Astrocyte (in vitro differentiated cells and primary cell): ENCODE measurements at regions not wholly inside any gene's neighbourhood (a gene's known extent, or its start where the extent isn't known, plus 50 kb on each side); places are given as distances from the start of the nearest gene placed in this dataset.

ENCODE experiments used
- DNase-seq: peaks from one replicate; pipeline ENCODE4 v3.0.0-alpha.2; 2010; ENCODE audit warnings: low read depth
- FAIRE-seq: peaks from 2 replicates; lab custom pipeline; 2011; peaks lifted over from hg19 to GRCh38; lab: Jason Lieb, UNC
- H2AFZ ChIP-seq: 2 replicates; pipeline ENCODE4 v1.6.0; 2012; ENCODE audit warnings: low read depth, low read length, inconsistent platforms
- H3K27ac ChIP-seq: 2 replicates; pipeline ENCODE4 v1.5.1; 2011; ENCODE audit warnings: low read depth, low read length, inconsistent platforms
- H3K27me3 ChIP-seq: 2 replicates; pipeline ENCODE4 v1.6.0; 2011; ENCODE audit warnings: low read length, inconsistent platforms; ENCODE audit not compliant: insufficient read depth
- H3K36me3 ChIP-seq: 2 replicates; pipeline ENCODE4 v1.5.1; 2011; ENCODE audit warnings: low read length, inconsistent platforms; ENCODE audit not compliant: insufficient read depth
- H3K4me1 ChIP-seq: 2 replicates; pipeline ENCODE4 v1.5.1; 2011; ENCODE audit warnings: low read length, inconsistent platforms; ENCODE audit not compliant: insufficient read depth
- H3K4me2 ChIP-seq: 2 replicates; pipeline ENCODE4 v1.6.0; 2012; ENCODE audit warnings: low read length, inconsistent platforms
- H3K4me3 ChIP-seq: 2 replicates; pipeline ENCODE4 v1.5.1; 2011; ENCODE audit warnings: low read depth, mild to moderate bottlenecking, low read length, inconsistent platforms; ENCODE audit not compliant: insufficient read depth
- H3K79me2 ChIP-seq: 2 replicates; pipeline ENCODE4 v1.6.0; 2012; ENCODE audit warnings: mild to moderate bottlenecking, low read length, inconsistent platforms; ENCODE audit not compliant: insufficient read depth
- H3K9ac ChIP-seq: 2 replicates; pipeline ENCODE4 v1.6.0; 2012; ENCODE audit warnings: mild to moderate bottlenecking, low read length, inconsistent platforms
- H3K9me3 ChIP-seq: 2 replicates; pipeline ENCODE4 v1.5.1; 2012; ENCODE audit warnings: low read depth, mild to moderate bottlenecking, low read length, inconsistent platforms; ENCODE audit not compliant: insufficient read depth
- H4K20me1 ChIP-seq: 2 replicates; pipeline ENCODE4 v1.6.0; 2012; ENCODE audit warnings: low read length, inconsistent platforms; ENCODE audit not compliant: insufficient read depth
- H3K27ac Mint-ChIP-seq: one replicate; pipeline ENCODE4 v1.8.0; 2021; ENCODE audit warnings: mild to moderate bottlenecking, mixed read lengths; ENCODE audit not compliant: unreplicated experiment
- H3K27me3 Mint-ChIP-seq: one replicate; pipeline ENCODE4 v1.8.0; 2021; ENCODE audit warnings: low read depth, mixed read lengths; ENCODE audit not compliant: unreplicated experiment
- H3K36me3 Mint-ChIP-seq: one replicate; pipeline ENCODE4 v1.8.0; 2021; ENCODE audit warnings: low read depth, mixed read lengths; ENCODE audit not compliant: unreplicated experiment
- H3K4me1 Mint-ChIP-seq: one replicate; pipeline ENCODE4 v1.8.0; 2021; ENCODE audit warnings: low read depth, mixed read lengths; ENCODE audit not compliant: unreplicated experiment
- H3K4me3 Mint-ChIP-seq: one replicate; pipeline ENCODE4 v1.8.0; 2021; ENCODE audit warnings: mild to moderate bottlenecking, moderate library complexity, mixed read lengths; ENCODE audit not compliant: unreplicated experiment
- H3K9me3 Mint-ChIP-seq: one replicate; pipeline ENCODE4 v1.8.0; 2021; ENCODE audit warnings: mild to moderate bottlenecking, mixed read lengths; ENCODE audit not compliant: unreplicated experiment
- EZH2 ChIP-seq: IDR thresholded peaks from 2 replicates; pipeline ENCODE4 v1.6.1; 2012; ENCODE audit warnings: mild to moderate bottlenecking, low read length, inconsistent platforms; ENCODE audit not compliant: insufficient read depth
- TF ChIP-seq, protein P1 (sequence below): IDR thresholded peaks from 2 replicates; pipeline ENCODE4 v1.5.1; 2011; ENCODE audit warnings: low read depth, mild to moderate bottlenecking, inconsistent platforms, low read length, moderate library complexity; ENCODE audit not compliant: insufficient read depth

GRCh38 chr12:66848967-66849366 is 170.1 kb upstream of the GRIP1 start:
- Histone ChIP-seq H2AFZ (no peak overlapping the region), H3K4me1 (no peaks in the 10 kb centered on the region), H3K4me3 (no peak overlapping the region), H4K20me1 (no peaks in the 10 kb centered on the region), H3K9me3 (no peaks in the 10 kb centered on the region), H3K9ac (no peak overlapping the region), H3K36me3 (no peaks in the 10 kb centered on the region), H3K27me3 (no peaks in the 10 kb centered on the region), H3K79me2 (no peaks in the 10 kb centered on the region), H3K4me2 (no peak overlapping the region), H3K27ac (no peak overlapping the region)
- FAIRE-seq (no peak), DNase-seq (no peak)
- Mint-ChIP-seq H3K27ac (no peak overlapping the region), H3K27me3 (no peaks in the 10 kb centered on the region), H3K9me3 (no peaks in the 10 kb centered on the region), H3K36me3 (no peaks in the 10 kb centered on the region), H3K4me1 (no peaks in the 10 kb centered on the region), H3K4me3 (no peak overlapping the region)
- TF ChIP-seq, protein P1, sequence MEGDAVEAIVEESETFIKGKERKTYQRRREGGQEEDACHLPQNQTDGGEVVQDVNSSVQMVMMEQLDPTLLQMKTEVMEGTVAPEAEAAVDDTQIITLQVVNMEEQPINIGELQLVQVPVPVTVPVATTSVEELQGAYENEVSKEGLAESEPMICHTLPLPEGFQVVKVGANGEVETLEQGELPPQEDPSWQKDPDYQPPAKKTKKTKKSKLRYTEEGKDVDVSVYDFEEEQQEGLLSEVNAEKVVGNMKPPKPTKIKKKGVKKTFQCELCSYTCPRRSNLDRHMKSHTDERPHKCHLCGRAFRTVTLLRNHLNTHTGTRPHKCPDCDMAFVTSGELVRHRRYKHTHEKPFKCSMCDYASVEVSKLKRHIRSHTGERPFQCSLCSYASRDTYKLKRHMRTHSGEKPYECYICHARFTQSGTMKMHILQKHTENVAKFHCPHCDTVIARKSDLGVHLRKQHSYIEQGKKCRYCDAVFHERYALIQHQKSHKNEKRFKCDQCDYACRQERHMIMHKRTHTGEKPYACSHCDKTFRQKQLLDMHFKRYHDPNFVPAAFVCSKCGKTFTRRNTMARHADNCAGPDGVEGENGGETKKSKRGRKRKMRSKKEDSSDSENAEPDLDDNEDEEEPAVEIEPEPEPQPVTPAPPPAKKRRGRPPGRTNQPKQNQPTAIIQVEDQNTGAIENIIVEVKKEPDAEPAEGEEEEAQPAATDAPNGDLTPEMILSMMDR = no peak
- TF ChIP-seq EZH2 = no peak

- TF ChIP-seq EZH2 = no peak
- TF ChIP-seq, protein P1 = no peak
- DNase-seq (no peak), FAIRE-seq (no peak)
- H3K27me3 Mint-ChIP-seq = no peaks in the 10 kb centered on the region
- Histone ChIP-seq H3K4me1 (no peaks in the 10 kb centered on the region), H3K79me2 (no peaks in the 10 kb centered on the region), H3K9me3 (no peaks in the 10 kb centered on the region), H3K27ac (no peak overlapping the region), H2AFZ (no peak overlapping the region), H3K4me2 (no peak overlapping the region), H3K27me3 (no peaks in the 10 kb centered on the region), H4K20me1 (no peaks in the 10 kb centered on the region), H3K9ac (no peak overlapping the region), H3K4me3 (no peak overlapping the region), H3K36me3 (no peaks in the 10 kb centered on the region)
- no peaks in the 10 kb centered on the region for H3K4me1 Mint-ChIP-seq
- H3K9me3 Mint-ChIP-seq = no peaks in the 10 kb centered on the region
- no peaks in the 10 kb centered on the region for H3K36me3 Mint-ChIP-seq
- no peak overlapping the region for H3K4me3 Mint-ChIP-seq
- H3K27ac Mint-ChIP-seq = no peak overlapping the region
These were observed 172.3 kb upstream of the GRIP1 start for GRCh38 chr12:66851134-66851533.

GRCh38 chr12:66852091-66852490 is 173.2 kb upstream of the GRIP1 start:
- Histone ChIP-seq H3K4me2 (no peak overlapping the region), H3K36me3 (no peaks in the 10 kb centered on the region), H3K27me3 (no peaks in the 10 kb centered on the region), H3K27ac (no peak overlapping the region), H3K79me2 (no peaks in the 10 kb centered on the region), H4K20me1 (no peaks in the 10 kb centered on the region), H3K9ac (no peak overlapping the region), H3K4me1 (no peaks in the 10 kb centered on the region), H2AFZ (no peak overlapping the region), H3K9me3 (no peaks in the 10 kb centered on the region), H3K4me3 (no peak overlapping the region)
- Mint-ChIP-seq H3K4me1 (no peaks in the 10 kb centered on the region), H3K36me3 (no peaks in the 10 kb centered on the region), H3K9me3 (no peaks in the 10 kb centered on the region), H3K4me3 (no peak overlapping the region), H3K27me3 (no peaks in the 10 kb centered on the region), H3K27ac (no peak overlapping the region)
- FAIRE-seq (no peak), DNase-seq (no peak)
- TF ChIP-seq, protein P1 = no peak
- no peak for TF ChIP-seq EZH2
